Progenitor cell of endocrine pancreas (in vitro differentiated cells): ENCODE measurements at regions not wholly inside any gene's neighbourhood (a gene's known extent, or its start where the extent isn't known, plus 50 kb on each side); places are given as distances from the start of the nearest gene placed in this dataset.

Experiments
- DNase-seq: peaks from one replicate; pipeline ENCODE4 v3.0.0; 2021; ENCODE audit warnings: low spot score; ENCODE audit not compliant: unreplicated experiment
- H3K27ac Mint-ChIP-seq: 2 replicates; pipeline ENCODE4 v1.8.0; 2021; ENCODE audit warnings: mild to moderate bottlenecking, moderate library complexity, mixed read lengths
- H3K27me3 Mint-ChIP-seq: 2 replicates; pipeline ENCODE4 v1.8.0; 2021; ENCODE audit warnings: mixed read lengths
- H3K36me3 Mint-ChIP-seq: 2 replicates; pipeline ENCODE4 v1.8.0; 2022; ENCODE audit warnings: mixed read lengths; ENCODE audit not compliant: insufficient read depth
- H3K4me1 Mint-ChIP-seq: 2 replicates; pipeline ENCODE4 v1.8.0; 2021; ENCODE audit warnings: low read depth, mixed read lengths
- H3K4me3 Mint-ChIP-seq: 2 replicates; pipeline ENCODE4 v1.8.0; 2021; ENCODE audit warnings: low read depth, mild to moderate bottlenecking, moderate library complexity, mixed read lengths
- H3K9me3 Mint-ChIP-seq: 2 replicates; pipeline ENCODE4 v1.8.0; 2021; ENCODE audit warnings: low read depth, mixed read lengths
- CTCF ChIP-seq: fragments of 200-600 bp; sonication (generic); IDR thresholded peaks from one replicate; pipeline ENCODE4 v1.5.0; 2021; ENCODE audit warnings: antibody characterized with exemption, mild to moderate bottlenecking; ENCODE audit not compliant: unreplicated experiment

- H3K27me3 Mint-ChIP-seq: no peaks in the 10 kb centered on the region
- H3K4me3 Mint-ChIP-seq: no peak overlapping the region
- H3K9me3 Mint-ChIP-seq: no peaks in the 10 kb centered on the region
- TF ChIP-seq CTCF: no peak
- no peak for DNase-seq
- no peaks in the 10 kb centered on the region for H3K4me1 Mint-ChIP-seq
- no peaks in the 10 kb centered on the region for H3K36me3 Mint-ChIP-seq
- no peak overlapping the region for H3K27ac Mint-ChIP-seq
These were observed 198.9 kb upstream of the SLC27A6 start for GRCh38 chr5:128766406-128766805.

- Mint-ChIP-seq H3K9me3 (no peaks in the 10 kb centered on the region), H3K27ac (no peak overlapping the region), H3K4me1 (no peaks in the 10 kb centered on the region), H3K4me3 (no peak overlapping the region), H3K36me3 (no peaks in the 10 kb centered on the region), H3K27me3 (no peaks in the 10 kb centered on the region)
- DNase-seq: no peak
- no peak for TF ChIP-seq CTCF
These were observed 194.4 kb upstream of the SLC27A6 start for GRCh38 chr5:128770907-128771306.

GRCh38 chr5:128772356-128772755, 192.9 kb upstream of the SLC27A6 start:
- no peak for DNase-seq
- no peaks in the 10 kb centered on the region for H3K4me1 Mint-ChIP-seq
- no peaks in the 10 kb centered on the region for H3K27me3 Mint-ChIP-seq
- no peak for TF ChIP-seq CTCF
- H3K4me3 Mint-ChIP-seq: no peak overlapping the region
- no peaks in the 10 kb centered on the region for H3K36me3 Mint-ChIP-seq
- H3K9me3 Mint-ChIP-seq: no peaks in the 10 kb centered on the region
- no peak overlapping the region for H3K27ac Mint-ChIP-seq

- no peak for TF ChIP-seq CTCF
- Mint-ChIP-seq H3K9me3 (no peaks in the 10 kb centered on the region), H3K27ac (no peak overlapping the region), H3K36me3 (no peaks in the 10 kb centered on the region), H3K4me1 (no peaks in the 10 kb centered on the region), H3K4me3 (no peak overlapping the region), H3K27me3 (no peaks in the 10 kb centered on the region)
- no peak for DNase-seq
These were observed 191.9 kb upstream of the SLC27A6 start for GRCh38 chr5:128773378-128773777.

GRCh38 chr5:128774605-128775004, 190.7 kb upstream of the SLC27A6 start:
- no peak for TF ChIP-seq CTCF
- Mint-ChIP-seq H3K27me3 (no peaks in the 10 kb centered on the region), H3K36me3 (no peaks in the 10 kb centered on the region), H3K4me1 (no peaks in the 10 kb centered on the region), H3K4me3 (no peak overlapping the region), H3K27ac (no peak overlapping the region), H3K9me3 (no peaks in the 10 kb centered on the region)
- no peak for DNase-seq
